HG02840 (cell line): ENCODE measurements at regions not wholly inside any gene's neighbourhood (a gene's known extent, or its start where the extent isn't known, plus 50 kb on each side); places are given as distances from the start of the nearest gene placed in this dataset.
"Not testable (repeated sequence)": the region's sequence is repeated elsewhere in the genome, so short reads cannot be mapped to it uniquely, and the experiment has no call there.

Experiments used
- ATAC-seq: cut with Tn5 transposase; IDR thresholded peaks from one replicate; pipeline ENCODE4 v1.9.1; 2021; ENCODE audit warnings: mild to moderate bottlenecking, moderate library complexity, moderate number of reproducible peaks; ENCODE audit not compliant: unreplicated experiment, low FRiP score

GRCh38 chr4:188370777-188371176, 231.5 kb downstream of the TRIML1 start:
- no peak for ATAC-seq

- ATAC-seq: no peak
Observed at GRCh38 chr4:188372058-188372457, 232.8 kb downstream of the TRIML1 start.

GRCh38 chr4:188372829-188373228, 233.6 kb downstream of the TRIML1 start:
- ATAC-seq: no peak

GRCh38 chr4:188374871-188375270, 235.6 kb downstream of the TRIML1 start:
- no peak for ATAC-seq

GRCh38 chr4:188377816-188378215, 238.6 kb downstream of the TRIML1 start:
- ATAC-seq: no peak

- no peak for ATAC-seq
Observed at GRCh38 chr4:188383180-188383579, 243.9 kb downstream of the TRIML1 start.

- no peak for ATAC-seq
Observed at GRCh38 chr4:188387179-188387791, 248.0 kb downstream of the TRIML1 start.

GRCh38 chr4:188391349-188391748, 252.1 kb downstream of the TRIML1 start:
- ATAC-seq: not testable (repeated sequence)

GRCh38 chr4:188396037-188396436, 256.8 kb downstream of the TRIML1 start:
- no peak for ATAC-seq

- ATAC-seq: no peak
Observed at GRCh38 chr4:188399834-188400233, 260.6 kb downstream of the TRIML1 start.

GRCh38 chr4:188400451-188400850, 261.2 kb downstream of the TRIML1 start:
- no peak for ATAC-seq

- ATAC-seq: no peak
Observed at GRCh38 chr4:188403272-188403671, 264.0 kb downstream of the TRIML1 start.

GRCh38 chr4:188405071-188405835, 266.0 kb downstream of the TRIML1 start:
- not testable (repeated sequence) for ATAC-seq

GRCh38 chr4:188408244-188409030, 269.2 kb downstream of the TRIML1 start:
- no peak for ATAC-seq

GRCh38 chr4:188409851-188410250, 270.6 kb downstream of the TRIML1 start:
- no peak for ATAC-seq

GRCh38 chr4:188411805-188412204, 272.6 kb downstream of the TRIML1 start:
- ATAC-seq: no peak

- no peak for ATAC-seq
Observed at GRCh38 chr4:188412499-188412898, 273.3 kb downstream of the TRIML1 start.

GRCh38 chr4:188414441-188414840, 275.2 kb downstream of the TRIML1 start:
- no peak for ATAC-seq

- no peak for ATAC-seq
Observed at GRCh38 chr4:188417181-188417580, 277.9 kb downstream of the TRIML1 start.

GRCh38 chr4:188423039-188423438, 283.8 kb downstream of the TRIML1 start:
- no peak for ATAC-seq

GRCh38 chr4:188428935-188429334, 289.7 kb downstream of the TRIML1 start:
- ATAC-seq: no peak
